Stimulated activated memory B cell treated with anti-CD40 and anti-IgM and Interleukin-4, amounts not matched to agents 10 μg/mL and 1 μg/mL and 100 μg/mL, for 72 hours (primary cell): ENCODE measurements at regions not wholly inside any gene's neighbourhood (a gene's known extent, or its start where the extent isn't known, plus 50 kb on each side); places are given as distances from the start of the nearest gene placed in this dataset.

Source experiments
- ATAC-seq: fragments of 150-1000 bp; cut with Tn5 transposase; 2 replicates; pipeline ENCODE4 v1.10.0; 2021
- H3K27ac Mint-ChIP-seq: one replicate; pipeline ENCODE4 v1.8.0; 2022; ENCODE audit warnings: mild to moderate bottlenecking, mixed read lengths
- H3K27me3 Mint-ChIP-seq: one replicate; pipeline ENCODE4 v1.8.0; 2022; ENCODE audit warnings: mixed read lengths
- H3K36me3 Mint-ChIP-seq: one replicate; pipeline ENCODE4 v1.8.0; 2022; ENCODE audit warnings: mixed read lengths
- H3K4me1 Mint-ChIP-seq: one replicate; pipeline ENCODE4 v1.8.0; 2022; ENCODE audit warnings: mixed read lengths
- H3K4me3 Mint-ChIP-seq: one replicate; pipeline ENCODE4 v1.8.0; 2022; ENCODE audit warnings: mild to moderate bottlenecking, moderate library complexity, mixed read lengths
- H3K9me3 Mint-ChIP-seq: one replicate; pipeline ENCODE4 v1.8.0; 2022; ENCODE audit warnings: mixed read lengths

DNA sequence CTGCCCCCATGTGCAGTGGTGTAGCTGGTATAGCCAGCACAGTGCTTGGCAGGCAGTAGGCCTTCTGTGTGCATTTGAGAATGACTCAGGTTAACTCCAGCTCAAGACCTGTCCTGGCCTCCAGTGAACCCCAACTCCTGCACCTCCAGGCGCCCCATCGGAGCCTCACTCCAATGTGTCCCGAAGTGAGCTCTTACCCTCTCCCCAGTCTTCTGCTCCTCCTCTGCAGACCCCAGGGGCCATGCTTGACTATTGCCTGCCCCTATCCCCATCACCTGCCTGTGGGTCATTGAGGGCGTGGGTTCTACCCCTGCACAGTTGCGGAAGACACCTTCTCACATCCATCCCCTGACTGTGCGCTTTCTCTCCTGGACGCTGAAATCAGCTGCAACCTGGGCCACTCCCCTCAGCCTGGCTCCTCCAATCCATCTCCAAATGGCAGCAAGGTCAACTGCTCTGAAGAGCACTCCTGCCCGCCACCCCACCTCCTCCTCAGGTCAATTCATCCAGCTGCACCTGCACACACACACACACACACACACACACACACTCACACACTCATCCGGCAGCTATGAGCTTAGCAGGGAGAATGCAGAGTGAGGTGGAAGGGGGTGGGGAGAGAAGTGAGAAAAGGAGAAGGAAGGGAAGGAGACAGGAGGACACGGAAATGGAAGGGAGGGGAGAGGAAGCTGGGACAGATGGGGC lies 130.3 kb upstream of the GLI2 start:
- ATAC-seq, result no peak
- Mint-ChIP-seq H3K9me3 (no peaks in the 10 kb centered on the region), H3K27ac (no peak overlapping the region), H3K4me3 (no peak overlapping the region), H3K27me3 (peaks cover 21% of the 10 kb centered on the region), H3K4me1 (no peaks in the 10 kb centered on the region), H3K36me3 (no peaks in the 10 kb centered on the region)

DNA sequence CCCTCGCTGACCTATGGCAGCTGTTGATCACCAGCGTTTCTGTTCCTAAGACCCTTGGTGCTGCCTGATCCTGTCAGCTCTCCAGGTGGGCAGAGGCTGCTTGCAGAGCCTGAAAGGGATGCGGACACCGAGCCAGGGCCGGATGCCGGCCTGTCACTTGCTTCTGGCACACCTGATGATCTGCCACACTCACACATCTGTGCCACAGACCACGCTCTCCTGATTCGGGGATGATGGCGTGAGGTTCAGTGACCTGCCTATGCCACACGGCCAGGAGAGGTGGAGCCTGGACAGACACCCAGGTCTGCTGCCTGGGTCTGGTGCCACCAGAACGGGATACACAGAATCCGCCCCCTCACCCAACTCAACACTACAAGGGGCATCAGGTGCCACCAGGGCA lies 129.4 kb upstream of the GLI2 start:
- no peak overlapping the region for H3K27ac Mint-ChIP-seq
- no peak overlapping the region for H3K4me3 Mint-ChIP-seq
- no peaks in the 10 kb centered on the region for H3K36me3 Mint-ChIP-seq
- peaks cover 21% of the 10 kb centered on the region for H3K27me3 Mint-ChIP-seq
- ATAC-seq, result no peak
- H3K9me3 Mint-ChIP-seq, result no peaks in the 10 kb centered on the region
- no peaks in the 10 kb centered on the region for H3K4me1 Mint-ChIP-seq

DNA sequence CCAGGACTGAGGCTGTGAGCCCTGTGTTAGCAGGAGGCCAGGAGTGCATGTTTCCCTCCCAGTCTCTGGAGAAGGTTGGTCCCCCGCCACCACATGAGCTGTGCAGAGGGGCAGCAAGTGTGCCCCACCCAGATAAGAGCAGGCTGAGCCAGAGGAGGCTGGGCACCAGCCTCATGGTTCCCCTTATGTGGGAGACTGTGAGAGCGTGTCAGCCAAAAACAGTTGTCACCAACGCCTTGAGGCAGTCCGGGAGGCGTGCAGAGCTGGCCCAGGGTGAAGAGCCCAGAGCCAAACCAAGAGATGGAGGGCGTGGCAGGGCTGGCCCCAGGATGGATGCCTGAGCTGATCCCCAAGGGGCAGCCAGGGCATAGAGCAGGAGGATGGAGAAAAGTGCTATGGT lies 128.7 kb upstream of the GLI2 start:
- H3K27ac Mint-ChIP-seq, result no peak overlapping the region
- no peak for ATAC-seq
- H3K4me1 Mint-ChIP-seq, result no peaks in the 10 kb centered on the region
- H3K36me3 Mint-ChIP-seq, result no peaks in the 10 kb centered on the region
- no peaks in the 10 kb centered on the region for H3K9me3 Mint-ChIP-seq
- H3K27me3 Mint-ChIP-seq, result peaks cover 24% of the 10 kb centered on the region
- H3K4me3 Mint-ChIP-seq, result no peak overlapping the region

DNA sequence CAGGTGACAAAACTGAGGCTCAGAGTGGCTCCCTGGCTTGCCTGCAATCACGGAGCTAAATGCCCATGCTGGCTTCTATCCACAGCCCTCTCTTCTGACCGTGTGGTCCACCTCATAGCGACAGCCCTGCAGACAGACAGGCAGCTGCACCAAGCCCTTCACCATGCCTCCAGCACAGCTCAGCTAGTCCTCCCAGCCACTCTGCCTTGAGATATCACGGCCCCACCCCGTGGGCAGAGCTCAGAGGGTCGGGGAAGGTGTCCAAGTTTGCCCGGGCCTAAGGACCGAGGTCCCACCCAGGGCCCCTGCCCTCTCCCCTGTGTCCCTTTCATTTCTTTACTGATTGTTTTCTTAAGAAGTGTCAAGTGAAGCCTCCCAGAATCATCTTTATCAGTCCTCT lies 128.2 kb upstream of the GLI2 start:
- no peak for ATAC-seq
- no peaks in the 10 kb centered on the region for H3K4me1 Mint-ChIP-seq
- no peaks in the 10 kb centered on the region for H3K36me3 Mint-ChIP-seq
- peaks cover 30% of the 10 kb centered on the region for H3K27me3 Mint-ChIP-seq
- no peak overlapping the region for H3K4me3 Mint-ChIP-seq
- H3K9me3 Mint-ChIP-seq, result no peaks in the 10 kb centered on the region
- H3K27ac Mint-ChIP-seq, result no peak overlapping the region

DNA sequence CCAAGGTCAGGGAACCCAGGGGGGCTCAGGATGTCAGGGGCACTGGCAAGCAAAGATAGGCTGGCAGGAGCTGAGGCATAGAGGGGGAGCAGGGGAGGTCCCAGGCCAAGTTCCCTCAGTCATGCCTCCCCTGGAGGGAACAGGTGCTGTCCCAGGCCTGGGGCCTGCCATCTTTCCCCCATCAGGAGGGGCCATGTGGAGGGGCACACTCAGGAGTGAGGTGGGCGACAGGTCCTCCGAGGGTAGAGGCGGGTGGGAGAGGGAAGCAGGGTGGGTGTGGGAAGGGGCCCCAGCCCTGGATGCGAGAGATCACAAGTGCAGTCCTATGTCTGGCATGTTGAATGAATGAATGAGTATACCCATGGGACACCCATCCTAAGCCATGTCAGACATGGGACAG lies 127.7 kb upstream of the GLI2 start:
- Mint-ChIP-seq H3K9me3 (no peaks in the 10 kb centered on the region), H3K4me3 (no peak overlapping the region), H3K27ac (no peak overlapping the region), H3K27me3 (peaks cover 33% of the 10 kb centered on the region), H3K4me1 (no peaks in the 10 kb centered on the region), H3K36me3 (no peaks in the 10 kb centered on the region)
- no peak for ATAC-seq

DNA sequence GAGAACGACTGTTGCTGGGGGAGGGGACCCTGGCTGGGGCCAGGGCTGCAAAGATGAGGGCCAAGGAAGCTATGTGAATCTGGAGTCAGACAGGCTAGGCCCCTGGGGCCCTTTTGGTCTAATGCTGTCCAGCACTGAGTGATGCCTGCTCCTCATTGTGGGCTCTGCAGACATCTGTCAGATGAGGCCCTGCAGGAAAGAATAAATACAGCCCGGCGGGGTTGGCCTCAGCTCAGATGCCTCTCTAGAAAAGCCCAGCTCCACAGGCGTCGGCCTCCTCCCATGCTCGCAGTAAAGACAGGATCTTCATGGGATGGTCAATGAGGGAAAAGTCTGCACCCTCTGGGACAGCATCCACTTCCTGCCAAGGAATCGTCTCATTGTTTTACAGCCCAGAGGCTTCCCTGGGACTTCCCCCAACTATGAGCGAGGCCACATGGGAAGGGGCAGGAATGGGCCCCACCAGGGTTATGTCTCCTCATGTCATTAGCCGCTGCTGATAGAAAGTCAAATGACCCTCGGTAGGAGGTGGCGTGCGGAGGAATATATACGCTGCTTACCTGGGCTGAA lies 125.8 kb upstream of the GLI2 start:
- peaks cover 39% of the 10 kb centered on the region for H3K27me3 Mint-ChIP-seq
- no peaks in the 10 kb centered on the region for H3K4me1 Mint-ChIP-seq
- H3K9me3 Mint-ChIP-seq, result no peaks in the 10 kb centered on the region
- ATAC-seq, result no peak
- H3K27ac Mint-ChIP-seq, result no peak overlapping the region
- H3K36me3 Mint-ChIP-seq, result no peaks in the 10 kb centered on the region
- H3K4me3 Mint-ChIP-seq, result no peak overlapping the region

DNA sequence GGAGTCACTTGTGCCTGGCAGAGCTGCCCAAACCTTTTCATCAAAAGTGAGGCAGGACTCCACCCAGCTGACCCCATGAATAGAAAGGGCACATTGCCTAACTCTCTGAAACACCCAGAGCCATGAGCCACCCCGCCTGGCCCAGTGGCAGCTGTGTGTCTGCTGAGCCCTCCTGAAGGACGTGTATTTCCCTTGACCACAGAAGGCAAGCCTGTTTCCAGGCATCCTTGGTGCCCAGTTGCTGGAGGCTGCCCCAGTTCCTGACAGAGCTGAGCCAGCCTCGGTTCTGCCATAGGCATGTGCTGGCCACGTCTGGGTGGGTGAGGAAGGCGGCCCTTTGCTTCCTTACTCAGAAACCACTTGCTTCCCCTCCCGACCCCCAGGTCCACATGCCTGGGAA lies 124.7 kb upstream of the GLI2 start:
- no peak overlapping the region for H3K4me3 Mint-ChIP-seq
- no peak overlapping the region for H3K27ac Mint-ChIP-seq
- H3K4me1 Mint-ChIP-seq, result no peaks in the 10 kb centered on the region
- H3K36me3 Mint-ChIP-seq, result no peaks in the 10 kb centered on the region
- H3K27me3 Mint-ChIP-seq, result peaks cover 35% of the 10 kb centered on the region
- no peak for ATAC-seq
- H3K9me3 Mint-ChIP-seq, result no peaks in the 10 kb centered on the region

DNA sequence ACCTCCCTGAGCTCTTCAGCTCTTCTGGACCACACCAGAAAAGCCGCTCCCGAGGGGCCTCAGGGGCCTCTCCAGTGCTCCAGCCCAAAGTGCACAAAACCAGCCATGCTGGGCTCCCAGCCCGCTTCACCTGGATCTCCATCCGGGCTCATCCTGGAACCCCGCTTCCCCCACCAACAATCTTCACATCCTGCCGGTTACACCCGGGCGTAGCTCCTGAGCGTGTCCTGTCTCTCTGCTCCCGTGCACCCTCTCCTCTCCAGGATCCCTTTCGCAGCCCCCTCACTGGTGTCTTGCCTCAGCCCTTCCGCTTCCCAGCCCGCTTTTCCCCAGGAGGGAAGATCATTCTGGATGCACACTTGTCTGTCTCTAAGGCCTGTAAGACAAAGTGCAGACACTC lies 123.7 kb upstream of the GLI2 start:
- Mint-ChIP-seq H3K36me3 (no peaks in the 10 kb centered on the region), H3K27ac (no peak overlapping the region), H3K4me1 (no peaks in the 10 kb centered on the region), H3K4me3 (no peak overlapping the region), H3K9me3 (no peaks in the 10 kb centered on the region), H3K27me3 (peaks cover 26% of the 10 kb centered on the region)
- ATAC-seq, result no peak

DNA sequence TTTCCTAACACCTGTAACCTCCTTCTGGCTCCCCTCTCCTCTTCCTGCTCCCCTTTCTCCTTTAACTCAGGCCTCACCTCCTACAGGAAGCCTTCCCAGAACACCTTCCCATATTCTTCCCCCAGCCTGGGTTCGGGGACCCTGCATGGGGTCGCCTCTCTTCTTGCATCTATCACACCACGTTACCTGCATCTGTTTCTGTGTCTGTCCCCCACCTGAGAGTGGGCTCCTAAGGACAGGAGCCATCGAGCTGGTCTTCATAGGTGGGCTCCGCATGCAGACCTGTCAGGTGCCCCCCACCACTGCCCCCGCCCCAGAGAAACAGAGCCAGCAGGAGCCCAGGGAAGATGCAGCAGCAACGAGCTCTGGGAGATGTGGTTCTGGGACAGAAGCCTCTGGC lies 123.2 kb upstream of the GLI2 start:
- H3K4me1 Mint-ChIP-seq, result no peaks in the 10 kb centered on the region
- H3K27ac Mint-ChIP-seq, result no peak overlapping the region
- peaks cover 21% of the 10 kb centered on the region for H3K27me3 Mint-ChIP-seq
- no peaks in the 10 kb centered on the region for H3K36me3 Mint-ChIP-seq
- H3K9me3 Mint-ChIP-seq, result no peaks in the 10 kb centered on the region
- no peak for ATAC-seq
- H3K4me3 Mint-ChIP-seq, result no peak overlapping the region

DNA sequence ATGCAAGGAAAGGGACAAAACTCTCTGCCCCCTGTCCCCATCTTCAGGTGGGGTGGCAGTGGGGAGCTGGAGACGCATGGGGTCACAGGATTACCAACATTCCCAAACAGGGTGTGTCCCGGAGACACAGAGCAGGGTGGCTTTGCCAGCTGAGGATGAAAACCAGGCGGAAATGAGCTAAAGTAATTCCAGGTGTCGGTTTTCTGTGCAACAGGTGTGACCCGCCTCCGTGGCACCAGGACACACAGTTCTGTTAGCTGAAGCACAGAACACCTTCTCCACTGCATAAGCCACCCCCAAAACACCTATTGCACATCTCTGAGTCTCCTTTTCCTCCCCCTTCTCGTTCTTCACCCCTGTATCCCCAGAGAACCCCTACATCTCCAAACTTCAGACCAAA lies 122.7 kb upstream of the GLI2 start:
- ATAC-seq, result no peak
- H3K4me1 Mint-ChIP-seq, result no peaks in the 10 kb centered on the region
- H3K27ac Mint-ChIP-seq, result no peak overlapping the region
- peaks cover 21% of the 10 kb centered on the region for H3K27me3 Mint-ChIP-seq
- H3K4me3 Mint-ChIP-seq, result no peak overlapping the region
- no peaks in the 10 kb centered on the region for H3K36me3 Mint-ChIP-seq
- H3K9me3 Mint-ChIP-seq, result no peaks in the 10 kb centered on the region

DNA sequence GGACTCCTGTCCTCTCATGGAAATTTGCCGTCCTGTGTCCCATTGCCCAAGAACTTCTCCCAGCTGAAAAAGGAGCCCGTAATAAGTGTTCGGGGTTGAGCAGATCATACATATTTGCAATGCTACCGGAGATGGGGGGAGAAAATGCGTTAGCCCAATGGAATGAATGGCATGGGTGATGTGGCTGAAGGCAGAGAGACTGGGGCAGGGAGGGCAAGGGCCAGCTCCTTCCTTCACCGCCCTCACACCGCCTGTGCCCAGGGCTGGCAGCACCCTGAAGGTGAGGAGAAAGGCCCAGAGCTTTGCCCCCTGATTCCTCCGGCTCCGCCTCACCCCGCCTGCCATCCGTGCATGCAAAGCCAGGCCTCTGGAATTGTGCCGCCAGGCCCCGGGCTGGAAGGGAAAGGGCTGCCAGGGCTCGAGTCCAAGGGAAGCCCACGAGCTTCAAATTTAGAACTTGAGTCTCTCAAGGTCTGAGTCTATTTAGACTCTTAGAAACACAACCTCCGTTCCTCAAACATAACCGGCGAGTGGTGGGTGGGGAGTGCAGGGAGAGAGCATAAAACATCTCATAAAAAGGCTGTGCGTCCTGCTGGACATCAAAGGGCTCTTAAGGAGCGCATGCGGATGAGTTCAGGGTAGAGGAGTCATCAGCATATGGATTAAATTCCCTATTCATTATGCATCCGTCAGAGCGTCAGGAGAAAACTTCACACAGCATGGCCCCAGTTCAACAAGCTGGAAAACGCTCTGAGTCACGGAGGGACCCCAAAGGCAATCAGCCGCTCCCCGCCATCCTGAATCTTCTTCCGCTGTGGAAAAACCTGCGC lies 121.7 kb upstream of the GLI2 start:
- Mint-ChIP-seq H3K4me1 (no peaks in the 10 kb centered on the region), H3K9me3 (no peaks in the 10 kb centered on the region), H3K4me3 (no peak overlapping the region), H3K27ac (no peak overlapping the region), H3K36me3 (no peaks in the 10 kb centered on the region), H3K27me3 (peaks cover 21% of the 10 kb centered on the region)
- no peak for ATAC-seq

DNA sequence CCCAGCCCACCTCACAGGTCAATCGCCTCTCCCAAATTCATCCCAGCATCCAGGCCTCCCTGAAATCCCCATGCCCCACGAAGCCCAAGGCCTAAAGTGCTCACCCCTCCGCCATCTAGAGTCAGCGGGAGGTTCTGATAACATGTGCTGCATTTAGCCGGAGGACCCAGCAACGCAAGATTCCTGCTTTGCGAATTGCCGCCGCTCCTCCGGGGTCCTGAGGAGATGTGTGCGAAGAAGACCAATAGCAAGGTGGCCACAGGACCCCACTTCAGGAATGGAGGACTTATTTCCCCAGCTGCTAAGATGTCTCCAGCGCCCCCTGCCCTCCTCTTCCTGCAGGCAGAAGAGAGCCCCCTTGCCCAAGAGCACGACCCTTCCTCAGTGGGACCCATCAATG lies 120.8 kb upstream of the GLI2 start:
- H3K27ac Mint-ChIP-seq, result no peak overlapping the region
- peaks cover 21% of the 10 kb centered on the region for H3K27me3 Mint-ChIP-seq
- H3K4me1 Mint-ChIP-seq, result no peaks in the 10 kb centered on the region
- no peaks in the 10 kb centered on the region for H3K36me3 Mint-ChIP-seq
- H3K4me3 Mint-ChIP-seq, result no peak overlapping the region
- ATAC-seq, result no peak
- no peaks in the 10 kb centered on the region for H3K9me3 Mint-ChIP-seq

DNA sequence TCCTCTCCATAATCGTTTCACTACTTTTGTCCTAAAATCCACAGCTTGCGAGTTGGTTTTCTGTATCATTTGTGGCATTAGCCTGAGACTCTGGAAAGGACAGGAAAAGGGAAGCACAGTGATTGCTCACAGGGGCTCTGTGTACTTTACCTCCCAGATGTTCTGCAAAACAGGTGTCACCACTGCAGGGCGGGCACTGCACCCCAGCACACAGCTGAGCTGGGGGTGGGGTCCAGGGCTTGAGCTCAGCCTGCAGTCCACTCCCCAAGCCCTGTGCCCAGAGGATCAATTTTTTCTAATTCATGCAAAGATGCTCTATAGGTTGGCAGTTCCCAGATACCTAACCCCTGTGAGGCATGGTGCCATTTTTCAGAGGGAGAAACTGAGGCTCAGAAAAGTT lies 119.4 kb upstream of the GLI2 start:
- Mint-ChIP-seq H3K4me1 (no peaks in the 10 kb centered on the region), H3K27ac (no peak overlapping the region), H3K36me3 (no peaks in the 10 kb centered on the region), H3K27me3 (peaks cover 21% of the 10 kb centered on the region), H3K4me3 (no peak overlapping the region), H3K9me3 (no peaks in the 10 kb centered on the region)
- no peak for ATAC-seq

DNA sequence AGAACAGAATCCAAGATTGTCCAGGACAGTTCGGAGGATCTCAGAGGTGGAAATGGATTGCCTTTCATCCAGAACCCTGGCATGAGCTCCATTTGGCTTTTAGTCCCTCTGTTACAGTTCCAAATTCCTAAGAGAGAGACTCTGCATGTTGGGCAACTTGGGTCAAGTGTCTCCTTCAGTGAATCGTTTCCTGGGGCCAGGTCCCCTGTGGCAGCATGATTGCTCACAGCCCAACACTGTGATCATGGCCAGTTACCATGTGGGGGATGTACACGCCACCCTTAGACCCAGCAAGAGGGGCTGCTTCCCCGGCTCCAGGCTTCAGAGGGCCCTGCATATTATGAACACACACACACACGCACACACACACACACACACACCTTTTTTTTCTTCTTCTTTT lies 118.6 kb upstream of the GLI2 start:
- Mint-ChIP-seq H3K4me1 (no peaks in the 10 kb centered on the region), H3K36me3 (no peaks in the 10 kb centered on the region), H3K27me3 (peaks cover 17% of the 10 kb centered on the region), H3K27ac (no peak overlapping the region), H3K4me3 (no peak overlapping the region), H3K9me3 (no peaks in the 10 kb centered on the region)
- ATAC-seq, result no peak

DNA sequence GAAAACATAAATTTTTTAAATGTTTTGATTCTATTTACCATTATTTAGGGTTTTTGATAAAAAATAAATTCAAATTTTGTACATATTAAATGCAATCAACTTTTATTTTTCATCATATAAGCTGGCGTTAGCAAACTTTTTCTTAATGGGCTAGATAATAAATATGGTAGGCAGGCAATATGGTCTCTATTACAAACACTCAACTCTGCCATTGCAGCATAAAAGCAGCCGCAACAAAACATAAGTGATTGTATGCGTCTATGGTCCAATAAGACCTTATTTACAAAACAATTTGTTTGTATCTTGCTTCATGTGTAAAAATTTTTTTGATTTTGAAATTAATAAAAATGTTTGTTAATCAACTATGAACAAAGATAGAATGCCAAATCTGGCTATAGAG lies 116.8 kb upstream of the GLI2 start:
- Mint-ChIP-seq H3K4me1 (no peaks in the 10 kb centered on the region), H3K27ac (no peak overlapping the region), H3K4me3 (no peak overlapping the region), H3K27me3 (peaks cover 9% of the 10 kb centered on the region), H3K36me3 (no peaks in the 10 kb centered on the region), H3K9me3 (peaks cover 4% of the 10 kb centered on the region)
- ATAC-seq, result no peak

DNA sequence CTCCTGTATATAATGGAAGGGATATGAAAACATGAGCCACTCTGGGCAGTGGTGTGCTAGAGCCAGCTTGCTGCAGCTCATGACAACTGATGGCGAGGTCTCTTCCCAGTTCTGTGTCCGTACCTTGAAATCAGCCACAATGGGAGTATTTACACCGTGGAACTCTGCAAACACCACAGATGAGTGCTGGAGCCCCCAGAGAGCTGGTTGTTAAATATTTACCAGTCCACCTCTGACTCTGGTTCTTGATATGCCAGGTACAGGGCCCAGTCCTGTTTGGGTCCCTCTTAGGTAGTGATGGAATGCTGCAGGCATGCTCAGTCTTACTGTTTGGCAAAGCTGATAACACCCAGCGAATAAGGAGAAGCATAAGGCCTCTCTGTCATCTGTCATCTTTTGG lies 116.1 kb upstream of the GLI2 start:
- Mint-ChIP-seq H3K9me3 (peaks cover 4% of the 10 kb centered on the region), H3K36me3 (no peaks in the 10 kb centered on the region), H3K4me1 (no peaks in the 10 kb centered on the region), H3K27me3 (peaks cover 10% of the 10 kb centered on the region), H3K4me3 (no peak overlapping the region), H3K27ac (no peak overlapping the region)
- ATAC-seq, result no peak
